ENCODE measurements at regions not wholly inside any gene's neighbourhood (a gene's known extent, or its start where the extent isn't known, plus 50 kb on each side); places are given as distances from the start of the nearest gene placed in this dataset.

- Histone ChIP-seq H3K4me3 (ENCODE audit: low read depth, low read length) (no peak overlapping the region), H3K27ac (no peak overlapping the region), H3K27me3 (replicated peaks) (no peaks in the 10 kb centered on the region), H3K36me3 (replicated peaks) (no peaks in the 10 kb centered on the region)
- no peak for TF ChIP-seq CTCF (IDR thresholded peaks at IDR 0.05; ENCODE audit: low read depth, low read length, missing control alignments)
- in situ Hi-C loops (cut with HindIII; ENCODE audit: low pct_ligation_motif_present, low sequenced_read_pairs): no loop called here
- DNase-seq: no peak
Observed at GRCh38 chr4:187780070-187780469, 215.5 kb upstream of the ZFP42 start.

GRCh38 chr4:187782286-187782824 is 213.2 kb upstream of the ZFP42 start:
- no peaks in the 10 kb centered on the region for H3K36me3 ChIP-seq (replicated peaks)
- DNase-seq: no peak
- no peaks in the 10 kb centered on the region for H3K27me3 ChIP-seq (replicated peaks)
- no peak overlapping the region for H3K4me3 ChIP-seq (ENCODE audit: low read depth, low read length)
- no peak overlapping the region for H3K27ac ChIP-seq
- TF ChIP-seq CTCF (IDR thresholded peaks at IDR 0.05; ENCODE audit: low read depth, low read length, missing control alignments): no peak
- in situ Hi-C loops (cut with HindIII; ENCODE audit: low pct_ligation_motif_present, low sequenced_read_pairs): no loop called here

- Histone ChIP-seq H3K36me3 (replicated peaks) (no peaks in the 10 kb centered on the region), H3K4me3 (ENCODE audit: low read depth, low read length) (no peak overlapping the region), H3K27me3 (replicated peaks) (no peaks in the 10 kb centered on the region), H3K27ac (no peak overlapping the region)
- DNase-seq: no peak
- TF ChIP-seq CTCF (IDR thresholded peaks at IDR 0.05; ENCODE audit: low read depth, low read length, missing control alignments): no peak
- in situ Hi-C loops (cut with HindIII; ENCODE audit: low pct_ligation_motif_present, low sequenced_read_pairs): no loop called here
Observed at GRCh38 chr4:187786190-187786589, 209.4 kb upstream of the ZFP42 start.

- Histone ChIP-seq H3K27me3 (replicated peaks) (no peaks in the 10 kb centered on the region), H3K27ac (no peak overlapping the region), H3K4me3 (ENCODE audit: low read depth, low read length) (no peak overlapping the region), H3K36me3 (replicated peaks) (no peaks in the 10 kb centered on the region)
- no peak for DNase-seq
- in situ Hi-C loops (cut with HindIII; ENCODE audit: low pct_ligation_motif_present, low sequenced_read_pairs): no loop called here
- no peak for TF ChIP-seq CTCF (IDR thresholded peaks at IDR 0.05; ENCODE audit: low read depth, low read length, missing control alignments)
Observed at GRCh38 chr4:187789078-187789477, 206.5 kb upstream of the ZFP42 start.

- H3K27ac ChIP-seq: no peak overlapping the region
- H3K36me3 ChIP-seq (replicated peaks): no peaks in the 10 kb centered on the region
- no peak for DNase-seq
- H3K27me3 ChIP-seq (replicated peaks): no peaks in the 10 kb centered on the region
- in situ Hi-C loops (cut with HindIII; ENCODE audit: low pct_ligation_motif_present, low sequenced_read_pairs): no loop called here
- H3K4me3 ChIP-seq (ENCODE audit: low read depth, low read length): no peak overlapping the region
- no peak for TF ChIP-seq CTCF (IDR thresholded peaks at IDR 0.05; ENCODE audit: low read depth, low read length, missing control alignments)
Observed at GRCh38 chr4:187795737-187796136, 199.8 kb upstream of the ZFP42 start.

- H3K27ac ChIP-seq: no peak overlapping the region
- H3K4me3 ChIP-seq (ENCODE audit: low read depth, low read length): no peak overlapping the region
- no peak for TF ChIP-seq CTCF (IDR thresholded peaks at IDR 0.05; ENCODE audit: low read depth, low read length, missing control alignments)
- H3K27me3 ChIP-seq (replicated peaks): no peaks in the 10 kb centered on the region
- in situ Hi-C loops (cut with HindIII; ENCODE audit: low pct_ligation_motif_present, low sequenced_read_pairs): no loop called here
- no peaks in the 10 kb centered on the region for H3K36me3 ChIP-seq (replicated peaks)
- DNase-seq: no peak
Observed at GRCh38 chr4:187798385-187798784, 197.2 kb upstream of the ZFP42 start.
